SK-N-SH (cell line): ENCODE measurements at regions not wholly inside any gene's neighbourhood (a gene's known extent, or its start where the extent isn't known, plus 50 kb on each side); places are given as distances from the start of the nearest gene placed in this dataset.

Source experiments
- CTCF ChIA-PET: fragments of 300-600, 350-600 bp; formaldehyde crosslinking; extraction: SDS; loops from one replicate; lab custom pipeline; 2021; lab: Yijun Ruan, JAX
- POLR2A ChIA-PET: fragments of 350-600 bp; sonication (Branson Sonifier 250); formaldehyde crosslinking; extraction: SDS; loops from one replicate; lab custom pipeline; 2020; ENCODE audit warnings: antibody characterized with exemption, inconsistent platforms; lab: Yijun Ruan, JAX
- DNase-seq: peaks from one replicate; pipeline ENCODE4 v3.0.0; 2012
- H2AFZ ChIP-seq: fragments of 200-600 bp; sonication (generic); 2 replicates; pipeline ENCODE4 v1.8.1; 2016; ENCODE audit warnings: antibody characterized with exemption, mild to moderate bottlenecking, low read depth
- H3F3A ChIP-seq: fragments of 200-600 bp; sonication (generic); replicated peaks from 2 replicates; pipeline ENCODE3; 2016; ENCODE audit warnings: antibody characterized with exemption, mild to moderate bottlenecking; ENCODE audit not compliant: insufficient read depth
- H3K27ac ChIP-seq, 2 experiments: fragments of 200-500 bp in 1 of 2; fragments of 200-600 bp in 1 of 2; sonication (Bioruptor generic) in 1 of 2; sonication (generic), shearing (Covaris generic) in 1 of 2; 2 replicates each; pipeline versions ENCODE4 v1.5.1 to v1.6.1; 2014 to 2016; ENCODE audit warnings: low read depth in 2 of 2, inconsistent platforms in 1 of 2, low read length in 1 of 2, mild to moderate bottlenecking in 1 of 2, mixed read lengths in 1 of 2
- H3K27me3 ChIP-seq: fragments of 200-600 bp; sonication (generic), shearing (Covaris generic); 2 replicates; pipeline ENCODE4 v1.6.1; 2016; ENCODE audit warnings: mixed run types; ENCODE audit not compliant: insufficient read depth
- H3K36me3 ChIP-seq, 2 experiments: fragments of 200-500 bp in 1 of 2; fragments of 200-600 bp in 1 of 2; sonication (Bioruptor generic) in 1 of 2; sonication (generic) in 1 of 2; replicated peaks in 1 of 2; 2 replicates each; pipeline versions ENCODE3 to v1.5.1; 2014 to 2016; ENCODE audit warnings: low read length in 1 of 2, mild to moderate bottlenecking in 1 of 2; ENCODE audit not compliant: insufficient read depth in 2 of 2, control insufficient read depth in 1 of 2
- H3K4me1 ChIP-seq, 2 experiments: fragments of 200-500 bp in 1 of 2; fragments of 200-600 bp in 1 of 2; sonication (Bioruptor generic) in 1 of 2; sonication (generic), shearing (Covaris generic) in 1 of 2; 2 replicates each; pipeline versions ENCODE4 v1.5.1 to v1.6.1; 2014 to 2016; ENCODE audit warnings: low read depth in 1 of 2, low read length in 1 of 2, mixed run types in 1 of 2; ENCODE audit not compliant: insufficient read depth in 2 of 2, control insufficient read depth in 1 of 2
- H3K4me2 ChIP-seq: fragments of 200-600 bp; sonication (generic), shearing (Covaris generic); 2 replicates; pipeline ENCODE4 v1.6.1; 2017; ENCODE audit warnings: mixed run types
- H3K4me3 ChIP-seq, 2 experiments: fragments of 200-500 bp in 1 of 2; fragments of 200-600 bp in 1 of 2; sonication (Bioruptor generic) in 1 of 2; sonication (generic), shearing (Covaris generic) in 1 of 2; 2 replicates each; pipeline versions ENCODE4 v1.5.1 to v1.8.1; 2014 to 2016; ENCODE audit warnings: low read depth in 2 of 2, inconsistent platforms in 1 of 2, low read length in 1 of 2, mild to moderate bottlenecking in 1 of 2, mixed read lengths in 1 of 2, moderate library complexity in 1 of 2
- H3K79me2 ChIP-seq: fragments of 200-600 bp; sonication (generic); 2 replicates; pipeline ENCODE4 v1.8.1; 2017; ENCODE audit warnings: mild to moderate bottlenecking; ENCODE audit not compliant: insufficient read depth
- H3K9ac ChIP-seq: fragments of 200-600 bp; sonication (generic); 2 replicates; pipeline ENCODE4 v1.6.1; 2017; ENCODE audit warnings: mixed run types
- H3K9me2 ChIP-seq: fragments of 200-600 bp; sonication (generic); 2 replicates; pipeline ENCODE4 v1.6.1; 2017; ENCODE audit warnings: mixed run types
- H3K9me3 ChIP-seq: fragments of 200-600 bp; sonication (generic); 2 replicates; pipeline ENCODE4 v1.6.1; 2017; ENCODE audit warnings: mixed run types, mild to moderate bottlenecking, moderate library complexity
- H4K20me1 ChIP-seq: fragments of 200-600 bp; sonication (generic); 2 replicates; pipeline ENCODE4 v1.6.1; 2017; ENCODE audit warnings: mild to moderate bottlenecking, mixed run types; ENCODE audit not compliant: insufficient read depth
- CHD2 ChIP-seq: fragments of 150-350 bp; IDR thresholded peaks from 2 replicates; pipeline ENCODE4 v1.6.1; 2018; ENCODE audit warnings: low read length; ENCODE audit not compliant: partially characterized antibody
- EP300 ChIP-seq, 2 experiments: IDR thresholded peaks; 2 replicates each; pipeline versions ENCODE4 v1.4.0 to v1.6.1; 2012; ENCODE audit warnings: borderline replicate concordance in 1 of 2, low read depth in 1 of 2, low read length in 1 of 2
- EZH2phosphoT487 ChIP-seq: fragments of 200-600 bp; sonication (generic); IDR thresholded peaks from 2 replicates; pipeline ENCODE4 v1.6.1; 2017; ENCODE audit warnings: low read depth, mixed run types, mild to moderate bottlenecking, antibody characterized with exemption, moderate library complexity, borderline replicate concordance
- FOXJ3 ChIP-seq: sonication (generic); formaldehyde crosslinking; IDR thresholded peaks from 2 replicates; pipeline ENCODE4 v1.5.1; 2020; ENCODE audit warnings: mild to moderate bottlenecking, missing genetic modification reagents
- FOXM1 ChIP-seq: IDR thresholded peaks from 2 replicates; pipeline ENCODE4 v1.4.0; 2012; ENCODE audit warnings: low read depth, mild to moderate bottlenecking
- GABPA ChIP-seq: IDR thresholded peaks from 2 replicates; pipeline ENCODE4 v1.4.0; 2012; ENCODE audit warnings: low read depth, mild to moderate bottlenecking
- JUND ChIP-seq: IDR thresholded peaks from 2 replicates; pipeline ENCODE4 v1.4.0; 2012
- MXI1 ChIP-seq: IDR thresholded peaks from 2 replicates; pipeline ENCODE4 v1.6.1; 2012; ENCODE audit warnings: mild to moderate bottlenecking, low read depth, low read length, improper control_type of control experiment
- NRF1 ChIP-seq: IDR thresholded peaks from 2 replicates; pipeline ENCODE4 v1.6.1; 2012; ENCODE audit warnings: low read depth, mild to moderate bottlenecking, low read length
- PBX3 ChIP-seq: IDR thresholded peaks from 2 replicates; pipeline ENCODE4; 2012
- RAD21 ChIP-seq: IDR thresholded peaks from 2 replicates; pipeline ENCODE4 v1.6.1; 2012; ENCODE audit warnings: mild to moderate bottlenecking, low read length
- RCOR1 ChIP-seq: fragments of 150-350 bp; IDR thresholded peaks from 2 replicates; pipeline ENCODE4 v1.6.1; 2017; ENCODE audit warnings: antibody characterized with exemption, low read length
- TEAD4 ChIP-seq: IDR thresholded peaks from 2 replicates; pipeline ENCODE4 v1.4.0; 2012; ENCODE audit warnings: mild to moderate bottlenecking, borderline replicate concordance; ENCODE audit not compliant: insufficient read depth
- YY1 ChIP-seq: IDR thresholded peaks from 2 replicates; pipeline ENCODE4 v1.4.0; 2012; ENCODE audit warnings: low read depth, mild to moderate bottlenecking
- WGBS: methylation state at CpG from one replicate; pipeline ENCODE4 v1.1.6; 2017; ENCODE audit warnings: low lambda C conversion rate; 5-methylcytosine and 5-hydroxymethylcytosine counted together
- TF ChIP-seq, protein P1 (sequence below): IDR thresholded peaks from 2 replicates; pipeline ENCODE4 v1.4.0; 2012; ENCODE audit warnings: low read depth
- TF ChIP-seq, protein P2 (sequence below): fragments of 200-600 bp; sonication (generic); IDR thresholded peaks from 2 replicates; pipeline ENCODE4 v1.6.1; 2017; ENCODE audit warnings: antibody characterized with exemption, mild to moderate bottlenecking, moderate library complexity
- TF ChIP-seq, protein P3 (sequence below): IDR thresholded peaks from 2 replicates; pipeline ENCODE4 v1.4.0; 2012; ENCODE audit warnings: low read depth, borderline replicate concordance
- TF ChIP-seq, protein P4 (sequence below): IDR thresholded peaks from 2 replicates; pipeline ENCODE4 v1.4.0; 2012; ENCODE audit warnings: low read depth, borderline replicate concordance

GRCh38 chr2:18297534-18298058, 262.9 kb downstream of the RDH14 start:
- H3K27ac ChIP-seq: no peak overlapping the region
- H3F3A ChIP-seq: peaks cover 15% of the 10 kb centered on the region
- H3K9me2 ChIP-seq: no peaks in the 10 kb centered on the region
- H3K4me2 ChIP-seq: no peak overlapping the region
- H3K4me1 ChIP-seq: peaks cover 0 to 27% of the 10 kb centered on the region in 2 experiments; a peak in 2 of 4 replicates
- ChIA-PET CTCF (no interaction called here), POLR2A (no interaction called here)
- no peak overlapping the region for H3K4me3 ChIP-seq
- 36% methylated on average over 6 of the region's 6 CpGs for WGBS
- no peak for DNase-seq
- no peak overlapping the region for H3K9ac ChIP-seq
- TF ChIP-seq, protein P1, sequence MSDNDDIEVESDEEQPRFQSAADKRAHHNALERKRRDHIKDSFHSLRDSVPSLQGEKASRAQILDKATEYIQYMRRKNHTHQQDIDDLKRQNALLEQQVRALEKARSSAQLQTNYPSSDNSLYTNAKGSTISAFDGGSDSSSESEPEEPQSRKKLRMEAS: no peak
- TF ChIP-seq FOXJ3 (CRISPR knock-in tag) (no peak), FOXM1 (no peak), NRF1 (no peak), PBX3 (no peak), RCOR1 (no peak), GABPA (no peak), EZH2phosphoT487 (no peak), RAD21 (no peak)
- TF ChIP-seq, protein P2, sequence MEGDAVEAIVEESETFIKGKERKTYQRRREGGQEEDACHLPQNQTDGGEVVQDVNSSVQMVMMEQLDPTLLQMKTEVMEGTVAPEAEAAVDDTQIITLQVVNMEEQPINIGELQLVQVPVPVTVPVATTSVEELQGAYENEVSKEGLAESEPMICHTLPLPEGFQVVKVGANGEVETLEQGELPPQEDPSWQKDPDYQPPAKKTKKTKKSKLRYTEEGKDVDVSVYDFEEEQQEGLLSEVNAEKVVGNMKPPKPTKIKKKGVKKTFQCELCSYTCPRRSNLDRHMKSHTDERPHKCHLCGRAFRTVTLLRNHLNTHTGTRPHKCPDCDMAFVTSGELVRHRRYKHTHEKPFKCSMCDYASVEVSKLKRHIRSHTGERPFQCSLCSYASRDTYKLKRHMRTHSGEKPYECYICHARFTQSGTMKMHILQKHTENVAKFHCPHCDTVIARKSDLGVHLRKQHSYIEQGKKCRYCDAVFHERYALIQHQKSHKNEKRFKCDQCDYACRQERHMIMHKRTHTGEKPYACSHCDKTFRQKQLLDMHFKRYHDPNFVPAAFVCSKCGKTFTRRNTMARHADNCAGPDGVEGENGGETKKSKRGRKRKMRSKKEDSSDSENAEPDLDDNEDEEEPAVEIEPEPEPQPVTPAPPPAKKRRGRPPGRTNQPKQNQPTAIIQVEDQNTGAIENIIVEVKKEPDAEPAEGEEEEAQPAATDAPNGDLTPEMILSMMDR: no peak
- no peaks in the 10 kb centered on the region for H4K20me1 ChIP-seq
- H3K36me3 ChIP-seq: no peaks in the 10 kb centered on the region
- H2AFZ ChIP-seq: no peak overlapping the region; the same call in 1 of the 2 replicates
- H3K9me3 ChIP-seq: no peaks in the 10 kb centered on the region
- no peaks in the 10 kb centered on the region for H3K79me2 ChIP-seq
- no peaks in the 10 kb centered on the region for H3K27me3 ChIP-seq

GRCh38 chr2:18290386-18290785, 270.1 kb downstream of the RDH14 start:
- Histone ChIP-seq H3K27ac (no peak overlapping the region), H3K27me3 (peaks cover 8% of the 10 kb centered on the region; the same call in 1 of the 2 replicates), H3K9me2 (no peaks in the 10 kb centered on the region), H3K4me3 (no peak overlapping the region), H3K4me2 (no peak overlapping the region), H3K4me1 (no peaks in the 10 kb centered on the region), H3F3A (no peaks in the 10 kb centered on the region), H3K9ac (no peak overlapping the region), H4K20me1 (no peaks in the 10 kb centered on the region), H3K9me3 (no peaks in the 10 kb centered on the region), H3K36me3 (no peaks in the 10 kb centered on the region), H2AFZ (no peak overlapping the region), H3K79me2 (no peaks in the 10 kb centered on the region)
- CTCF ChIA-PET: no interaction called here
- no peak for DNase-seq
- POLR2A ChIA-PET: no interaction called here
- TF ChIP-seq GABPA: no peak
- no peak for TF ChIP-seq TEAD4
- TF ChIP-seq FOXM1: no peak
- TF ChIP-seq, protein P3, sequence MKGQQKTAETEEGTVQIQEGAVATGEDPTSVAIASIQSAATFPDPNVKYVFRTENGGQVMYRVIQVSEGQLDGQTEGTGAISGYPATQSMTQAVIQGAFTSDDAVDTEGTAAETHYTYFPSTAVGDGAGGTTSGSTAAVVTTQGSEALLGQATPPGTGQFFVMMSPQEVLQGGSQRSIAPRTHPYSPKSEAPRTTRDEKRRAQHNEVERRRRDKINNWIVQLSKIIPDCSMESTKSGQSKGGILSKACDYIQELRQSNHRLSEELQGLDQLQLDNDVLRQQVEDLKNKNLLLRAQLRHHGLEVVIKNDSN: no peak
- no peak for TF ChIP-seq CHD2
- TF ChIP-seq MXI1: no peak
- TF ChIP-seq EP300 (IDR thresholded peaks at IDR 0.05; ENCODE audit: borderline replicate concordance in 1 of 2, low read depth in 1 of 2, low read length in 1 of 2): no peak
- TF ChIP-seq YY1: no peak
- TF ChIP-seq, protein P2: no peak
- TF ChIP-seq, protein P1: no peak
- TF ChIP-seq, protein P4, sequence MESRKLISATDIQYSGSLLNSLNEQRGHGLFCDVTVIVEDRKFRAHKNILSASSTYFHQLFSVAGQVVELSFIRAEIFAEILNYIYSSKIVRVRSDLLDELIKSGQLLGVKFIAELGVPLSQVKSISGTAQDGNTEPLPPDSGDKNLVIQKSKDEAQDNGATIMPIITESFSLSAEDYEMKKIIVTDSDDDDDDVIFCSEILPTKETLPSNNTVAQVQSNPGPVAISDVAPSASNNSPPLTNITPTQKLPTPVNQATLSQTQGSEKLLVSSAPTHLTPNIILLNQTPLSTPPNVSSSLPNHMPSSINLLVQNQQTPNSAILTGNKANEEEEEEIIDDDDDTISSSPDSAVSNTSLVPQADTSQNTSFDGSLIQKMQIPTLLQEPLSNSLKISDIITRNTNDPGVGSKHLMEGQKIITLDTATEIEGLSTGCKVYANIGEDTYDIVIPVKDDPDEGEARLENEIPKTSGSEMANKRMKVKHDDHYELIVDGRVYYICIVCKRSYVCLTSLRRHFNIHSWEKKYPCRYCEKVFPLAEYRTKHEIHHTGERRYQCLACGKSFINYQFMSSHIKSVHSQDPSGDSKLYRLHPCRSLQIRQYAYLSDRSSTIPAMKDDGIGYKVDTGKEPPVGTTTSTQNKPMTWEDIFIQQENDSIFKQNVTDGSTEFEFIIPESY: no peak
- TF ChIP-seq JUND: no peak
